Dermis blood vessel endothelial cell (primary cell): ENCODE measurements at regions not wholly inside any gene's neighbourhood (a gene's known extent, or its start where the extent isn't known, plus 50 kb on each side); places are given as distances from the start of the nearest gene placed in this dataset.
"Not testable (repeated sequence)": the region's sequence is repeated elsewhere in the genome, so short reads cannot be mapped to it uniquely, and the experiment has no call there.

Experiments used
- DNase-seq: peaks from one replicate; pipeline ENCODE4 v3.0.0; 2010

DNA sequence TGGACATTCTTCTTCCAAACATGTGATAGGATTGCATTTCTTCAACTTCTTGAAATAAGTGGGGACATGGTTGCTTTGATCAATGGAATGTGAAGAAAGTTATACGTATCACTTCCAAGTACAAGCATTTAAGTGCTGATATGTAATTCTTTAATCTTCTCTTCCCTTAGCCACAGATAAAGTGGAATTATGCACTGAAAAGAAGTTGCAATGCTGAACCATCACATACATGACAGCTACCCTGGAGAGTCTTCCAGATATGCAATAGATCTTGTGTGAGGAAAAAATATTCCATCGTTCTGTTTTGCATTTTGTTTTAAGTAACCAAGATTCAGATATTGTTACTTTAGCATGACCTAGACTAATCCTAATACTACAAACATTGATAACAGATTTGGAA, 674.3 kb downstream of the NSUN3 start:
- DNase-seq, result no peak

DNA sequence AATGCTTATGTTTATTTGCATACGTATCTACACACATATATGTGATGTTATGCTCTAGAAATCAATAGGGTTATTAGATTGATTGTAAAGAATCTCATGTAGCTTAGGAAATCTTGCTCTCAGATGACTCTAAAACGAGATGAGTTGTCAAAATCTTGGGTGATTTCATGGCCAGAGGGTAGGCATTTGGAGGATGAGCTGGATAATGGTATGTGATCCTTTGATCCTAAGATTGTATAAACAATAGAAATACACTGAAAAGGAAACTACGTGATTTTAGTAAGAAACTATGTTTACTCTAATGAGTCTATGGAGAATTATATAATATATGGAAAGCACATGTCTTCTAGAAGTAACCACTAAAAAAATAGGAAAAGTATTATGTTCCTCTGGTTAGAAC, 676.6 kb downstream of the NSUN3 start:
- DNase-seq, result no peak

DNA sequence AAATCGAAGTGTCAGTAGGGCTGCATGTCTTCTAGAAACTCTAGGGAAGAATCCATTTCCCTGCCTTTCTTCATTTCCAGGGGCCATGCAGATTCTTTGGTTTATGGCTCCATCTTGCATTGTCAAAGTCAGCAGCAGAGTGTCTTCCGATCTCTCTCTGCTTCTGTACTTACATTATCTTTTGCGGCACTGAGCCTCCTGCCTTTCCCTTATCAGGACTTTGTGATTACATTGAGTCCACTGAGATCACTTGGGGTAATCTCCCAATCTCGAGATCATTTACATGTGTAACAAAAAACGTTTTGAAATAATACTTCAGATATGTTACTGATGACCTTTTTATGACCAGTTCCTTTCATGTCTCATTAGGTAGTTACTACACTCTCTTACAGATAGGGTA, 695.9 kb downstream of the NSUN3 start:
- DNase-seq, result no peak

DNA sequence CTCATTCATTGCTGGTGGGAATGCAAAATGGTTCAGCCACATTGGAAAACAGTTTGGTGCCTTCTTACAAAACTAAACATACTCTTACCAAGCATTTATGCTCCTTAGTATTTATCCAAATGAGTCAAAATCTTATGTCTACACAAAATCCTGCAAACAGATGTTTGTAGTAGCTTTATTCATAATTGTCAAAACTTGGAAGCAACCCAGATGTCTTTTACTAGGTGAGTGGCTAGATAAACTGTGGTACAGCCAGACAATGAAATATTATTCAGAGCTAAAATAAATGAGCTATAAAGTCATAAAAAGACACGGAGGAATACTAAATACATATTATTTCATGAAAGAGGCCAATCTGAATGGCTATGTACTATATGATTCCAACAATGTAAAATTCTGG, 709.5 kb downstream of the NSUN3 start:
- DNase-seq, result no peak

DNA sequence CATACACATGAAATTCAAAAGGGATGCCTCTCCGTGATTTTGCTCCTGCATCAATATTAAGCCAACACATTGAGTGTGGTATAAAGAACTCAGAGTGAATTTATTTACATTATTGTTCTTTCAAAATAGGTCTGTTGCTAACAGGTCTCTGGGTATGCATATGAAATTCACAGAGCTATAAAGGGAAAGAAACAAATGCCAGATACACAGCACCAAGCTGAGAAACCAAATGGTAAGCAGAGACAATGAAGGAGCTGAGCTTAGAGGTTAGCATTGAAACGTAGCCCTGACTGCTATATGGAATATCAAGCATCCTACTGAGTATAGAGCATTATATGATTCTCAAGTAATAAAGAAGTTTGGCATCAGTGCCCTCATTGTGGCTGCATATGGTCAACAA, 712.9 kb downstream of the NSUN3 start:
- DNase-seq, result no peak

DNA sequence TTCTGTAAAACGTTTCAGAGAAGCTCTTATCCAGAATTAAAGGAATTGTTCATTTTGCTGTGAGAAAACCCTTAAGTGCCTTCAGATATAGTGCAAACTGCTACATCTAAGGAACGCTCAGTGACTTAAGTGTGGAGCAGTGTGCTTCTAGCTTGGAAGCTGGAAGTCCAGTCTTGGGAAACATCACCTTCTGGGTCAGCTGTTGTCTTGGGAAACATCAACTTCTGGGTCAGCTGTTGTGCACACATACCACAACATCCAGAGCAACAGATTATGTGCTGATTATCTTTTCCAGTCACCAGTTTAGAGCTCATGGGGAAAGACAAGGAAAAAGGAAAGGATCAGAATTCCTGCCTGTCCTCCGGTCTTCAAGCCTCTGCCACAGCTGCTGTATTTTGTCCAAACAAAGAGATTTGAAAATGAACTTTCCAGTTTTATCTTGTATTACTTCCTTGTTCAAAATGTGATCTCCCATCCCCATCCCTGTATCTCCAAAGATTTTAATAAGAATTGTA, 713.6 kb downstream of the NSUN3 start:
- DNase-seq, result no peak

DNA sequence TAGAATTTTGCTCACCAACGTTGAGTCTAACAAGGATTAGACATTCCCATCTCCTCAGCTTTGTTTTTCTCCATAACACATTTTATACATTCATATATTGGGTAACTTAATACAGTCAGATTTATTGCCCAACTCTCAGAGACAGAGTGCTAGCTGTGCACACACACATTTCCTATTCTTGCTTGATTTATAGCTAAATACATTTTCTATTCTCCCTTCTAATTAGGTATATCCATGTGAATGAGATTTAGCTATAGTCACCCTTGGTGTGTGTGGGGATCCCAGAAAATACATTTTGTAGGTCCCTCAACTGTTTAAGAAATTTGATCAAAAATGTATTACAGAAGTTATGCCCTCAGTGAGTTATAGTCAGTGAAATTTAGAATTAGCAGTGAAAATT, 715.4 kb downstream of the NSUN3 start:
- DNase-seq, result no peak

DNA sequence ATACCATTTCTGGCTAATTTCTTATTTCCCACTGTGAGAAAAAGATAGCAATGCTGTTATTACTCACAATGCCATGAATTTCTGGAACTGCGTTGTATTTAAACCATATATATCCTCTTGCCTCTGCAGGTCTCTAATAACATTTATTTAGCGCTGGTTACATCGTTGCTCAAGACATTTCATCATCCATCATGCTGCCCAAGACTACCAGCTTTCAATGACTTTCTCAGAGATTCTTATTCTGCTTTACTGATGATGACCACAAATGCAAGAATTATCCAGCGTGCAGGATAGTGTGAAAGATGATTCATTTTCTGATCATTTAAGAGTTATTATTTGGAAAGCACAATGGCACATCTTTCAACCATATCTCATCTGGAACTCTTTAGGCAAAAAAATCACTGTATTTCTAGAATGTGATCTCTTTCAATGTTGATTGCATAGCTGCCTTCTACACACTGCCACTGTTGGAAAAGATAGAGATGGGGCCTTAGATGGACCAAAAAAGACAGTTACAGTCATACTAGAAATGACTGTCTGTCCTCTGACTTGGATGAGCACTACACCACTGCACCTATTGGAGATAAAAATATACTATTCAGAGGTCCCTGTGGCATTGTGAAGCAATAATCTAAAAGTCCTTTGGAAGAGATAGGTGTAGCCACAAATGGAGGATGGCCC, 716.1 kb downstream of the NSUN3 start:
- DNase-seq, result no peak

DNA sequence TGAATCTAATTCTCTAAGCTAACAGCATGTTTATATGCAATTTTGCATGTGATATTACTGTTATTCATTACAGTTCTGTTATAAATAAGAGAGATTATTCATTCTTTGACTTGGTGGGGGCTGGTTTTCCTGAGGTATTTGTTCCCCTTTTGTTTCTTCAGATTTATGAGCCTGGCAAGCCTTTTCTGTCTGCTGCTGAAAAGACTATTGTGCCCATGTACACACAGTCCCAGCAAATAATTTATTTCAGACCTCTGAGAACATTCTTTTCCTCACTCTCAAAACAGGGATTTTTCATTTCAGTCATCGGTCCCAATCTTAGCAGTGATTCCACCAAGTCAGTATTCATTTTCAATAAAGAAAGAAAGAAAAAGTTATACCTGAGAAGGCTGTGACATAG, 716.8 kb downstream of the NSUN3 start:
- DNase-seq, result no peak

DNA sequence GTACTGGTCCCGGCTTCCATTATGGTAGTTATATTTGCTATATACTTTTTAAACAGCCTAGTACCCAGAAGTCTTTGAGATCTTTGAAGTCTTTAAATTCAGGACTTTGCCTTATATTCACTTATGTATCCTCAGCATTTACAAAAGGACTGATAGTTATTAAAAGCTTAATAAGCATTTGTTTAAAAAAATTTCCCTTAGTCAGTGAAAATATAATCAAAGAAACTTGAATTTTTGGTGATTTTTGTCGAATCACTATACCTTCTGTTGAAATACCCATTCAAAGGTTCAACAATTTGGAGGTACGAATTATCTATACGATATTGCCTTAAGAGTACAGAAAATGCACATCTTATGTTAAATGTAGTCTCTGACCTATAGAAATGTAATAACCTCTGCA, 721.4 kb downstream of the NSUN3 start:
- no peak for DNase-seq

DNA sequence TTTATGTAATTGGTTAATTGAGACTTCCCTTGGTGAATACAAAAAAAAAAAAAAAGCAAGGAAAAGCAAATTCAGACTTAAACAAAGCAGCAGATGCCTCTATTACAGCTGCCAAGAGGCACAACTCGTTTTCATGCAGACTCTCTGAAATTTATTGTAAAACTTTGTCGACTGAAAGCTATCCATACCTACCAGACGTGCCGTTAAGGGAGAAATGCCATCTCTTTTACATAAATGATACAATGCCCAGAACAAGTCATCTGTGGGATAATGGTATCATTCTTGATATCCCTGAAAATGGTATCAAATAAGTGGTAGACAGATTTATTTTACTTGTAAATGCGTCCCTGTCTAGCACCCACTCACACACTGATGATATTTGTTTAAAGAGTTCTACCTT, 724.2 kb downstream of the NSUN3 start:
- no peak for DNase-seq

DNA sequence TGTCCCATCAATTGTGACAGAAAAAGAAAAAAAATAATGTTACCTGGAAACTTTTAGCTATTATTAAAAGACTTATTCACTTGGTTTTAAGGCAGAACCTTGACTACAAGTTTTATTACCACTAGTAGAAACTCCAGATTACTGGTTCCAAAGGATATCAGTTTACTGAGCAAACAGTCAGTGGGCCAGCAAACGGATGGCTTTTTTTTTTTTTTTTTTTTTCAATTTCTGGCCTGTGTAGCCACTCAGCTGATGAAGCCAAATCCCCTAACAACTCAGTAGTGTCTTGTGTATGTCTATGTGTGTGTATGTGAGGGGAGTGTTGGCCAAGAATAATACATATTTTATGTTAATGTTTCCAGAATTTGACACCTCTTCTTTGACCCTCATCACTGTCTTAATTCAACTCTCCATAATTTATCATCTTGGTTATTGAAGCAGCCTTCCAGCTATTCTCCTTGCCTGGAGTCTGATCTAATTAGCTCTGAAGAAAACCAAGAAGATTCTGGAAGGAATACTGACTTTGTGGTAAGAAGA, 724.9 kb downstream of the NSUN3 start:
- DNase-seq, result no peak

DNA sequence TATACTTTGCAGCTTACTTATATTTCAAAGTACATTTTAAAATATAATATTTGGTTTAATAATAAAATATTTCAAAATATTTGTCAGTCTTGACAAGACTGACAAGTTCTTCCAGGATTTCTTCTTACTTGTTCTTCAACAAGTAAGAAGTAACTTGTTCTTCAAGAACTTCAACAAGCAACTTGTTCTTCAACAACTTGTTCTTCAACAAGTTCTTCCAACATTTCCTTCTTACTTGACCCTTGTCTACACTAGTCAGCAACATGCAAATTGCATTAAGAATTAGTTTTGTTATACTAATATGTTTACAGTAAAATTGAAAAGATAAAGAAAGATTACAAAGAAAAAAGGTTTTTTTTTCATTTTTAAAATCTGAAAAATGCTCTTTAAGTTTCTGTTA, 731.7 kb downstream of the NSUN3 start:
- DNase-seq, result no peak

DNA sequence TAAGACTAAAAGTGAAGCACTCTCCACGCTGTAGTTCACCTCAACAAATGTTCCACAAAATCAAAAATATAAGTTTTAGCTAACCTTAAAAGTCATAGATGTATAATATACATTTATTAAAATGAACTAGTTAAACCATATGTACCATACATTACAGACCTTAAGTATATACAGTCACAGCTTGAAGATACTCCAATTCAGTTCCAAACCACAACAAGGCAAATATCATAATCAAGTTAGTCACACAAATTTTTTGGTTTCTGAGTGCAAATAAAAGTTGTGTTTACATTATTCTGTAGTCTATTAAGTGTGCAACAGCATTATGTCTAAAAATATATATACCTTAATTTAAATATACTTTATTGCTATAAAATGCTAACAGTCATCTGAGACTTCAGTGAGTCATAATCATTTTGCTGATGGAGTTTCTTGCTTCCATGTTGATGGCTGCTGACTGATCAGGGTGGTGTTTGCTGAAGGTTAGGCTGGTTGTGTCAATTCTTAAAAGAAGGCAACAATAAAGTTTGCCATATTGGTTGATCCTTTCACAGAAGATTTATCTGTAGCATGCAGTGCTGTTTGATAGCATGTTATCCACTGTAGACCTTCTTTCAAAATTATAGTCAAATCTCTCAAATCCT, 736.7 kb downstream of the NSUN3 start:
- DNase-seq, result no peak

DNA sequence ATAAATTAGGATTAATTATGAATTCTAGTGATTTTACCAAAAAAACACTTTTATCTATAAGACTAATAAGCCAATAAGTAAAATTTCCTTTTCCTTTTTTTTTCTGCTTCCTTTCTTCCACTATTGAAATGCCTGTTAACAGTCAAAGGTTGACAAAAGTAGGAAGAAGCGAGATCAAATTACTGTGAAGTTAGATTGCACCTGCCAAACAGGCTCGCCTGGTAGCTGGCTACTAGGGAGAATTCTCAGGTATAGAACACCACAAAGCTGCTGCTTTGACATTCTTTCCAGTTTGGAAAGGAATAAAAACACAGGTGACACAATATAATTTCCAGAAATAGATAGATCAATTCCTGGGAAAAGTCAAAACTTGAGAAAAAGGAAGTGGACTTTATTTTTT, 749.0 kb downstream of the NSUN3 start:
- DNase-seq, result no peak

DNA sequence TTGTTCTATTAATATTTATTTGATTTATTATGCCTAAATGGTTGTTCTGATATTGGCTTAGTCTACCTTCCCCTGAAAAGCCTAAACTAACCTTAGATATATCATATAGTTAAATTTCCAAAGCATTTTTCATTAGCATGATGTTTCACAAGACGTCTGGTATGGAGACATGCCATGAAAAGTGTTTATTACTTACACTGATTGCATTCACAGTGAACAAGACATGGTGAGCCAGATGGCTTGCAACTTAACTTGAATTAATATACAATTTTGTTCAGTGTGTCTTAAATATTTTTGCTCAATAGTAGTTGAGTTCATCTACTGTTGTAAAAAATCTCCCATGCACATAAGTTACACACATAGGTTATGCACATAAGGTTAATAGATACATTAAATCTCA, 758.4 kb downstream of the NSUN3 start:
- no peak for DNase-seq

DNA sequence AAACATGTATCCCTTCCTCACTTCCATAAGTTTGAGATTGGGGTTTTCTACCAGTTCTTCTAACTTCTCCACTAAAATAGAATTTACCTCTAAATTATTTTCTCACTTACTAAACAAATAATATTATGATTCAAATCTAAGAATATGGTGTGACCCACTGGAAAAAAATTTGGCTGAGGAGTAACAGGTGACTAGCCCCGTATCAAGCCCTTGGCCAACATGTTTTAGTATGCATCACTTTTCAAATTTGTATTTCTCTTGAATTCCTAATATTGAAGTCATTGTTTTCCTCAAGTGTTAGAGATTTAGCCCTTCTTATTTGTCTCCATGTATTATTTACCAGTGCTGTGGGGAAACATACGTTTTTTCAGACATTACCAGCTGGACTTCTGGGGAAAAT, 759.4 kb downstream of the NSUN3 start:
- no peak for DNase-seq

DNA sequence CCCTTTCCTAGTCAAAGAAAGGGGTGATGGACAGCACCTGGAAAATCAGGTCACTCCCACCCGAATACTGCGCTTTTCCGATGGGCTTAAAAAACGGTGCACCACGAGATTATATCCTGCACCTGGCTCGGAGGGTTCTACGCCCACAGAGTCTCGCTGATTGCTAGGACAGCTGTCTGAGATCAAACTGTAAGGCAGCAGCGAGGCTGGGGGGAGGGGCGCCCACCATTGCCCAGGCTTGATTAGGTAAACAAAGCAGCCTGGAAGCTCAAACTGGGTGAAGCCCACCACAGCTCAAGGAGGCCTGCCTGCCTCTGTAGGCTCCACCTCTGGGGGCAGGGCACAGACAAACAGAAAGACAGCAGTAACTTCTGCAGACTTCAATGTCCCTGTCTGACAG, 783.4 kb downstream of the NSUN3 start:
- not testable (repeated sequence) for DNase-seq

DNA sequence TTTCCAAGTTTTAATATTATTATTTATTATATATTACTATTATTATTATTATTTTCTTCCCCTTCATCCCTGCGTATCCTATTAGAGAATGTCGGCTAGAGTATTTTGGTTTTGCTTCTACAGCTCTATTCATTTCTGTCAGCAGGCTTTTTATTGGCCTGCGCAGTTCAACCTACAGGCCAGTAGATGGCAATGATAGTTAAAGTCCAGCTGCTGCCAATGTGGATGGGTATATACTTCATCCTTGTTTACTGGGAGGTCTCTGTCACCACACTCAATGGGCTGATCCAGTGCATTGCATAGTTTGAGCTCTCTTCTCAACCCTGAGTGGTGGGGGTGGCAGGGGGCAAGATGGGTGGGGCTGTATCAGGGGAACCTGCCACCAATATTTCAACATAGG, 799.8 kb downstream of the NSUN3 start:
- DNase-seq, result peak; percentile 5

DNA sequence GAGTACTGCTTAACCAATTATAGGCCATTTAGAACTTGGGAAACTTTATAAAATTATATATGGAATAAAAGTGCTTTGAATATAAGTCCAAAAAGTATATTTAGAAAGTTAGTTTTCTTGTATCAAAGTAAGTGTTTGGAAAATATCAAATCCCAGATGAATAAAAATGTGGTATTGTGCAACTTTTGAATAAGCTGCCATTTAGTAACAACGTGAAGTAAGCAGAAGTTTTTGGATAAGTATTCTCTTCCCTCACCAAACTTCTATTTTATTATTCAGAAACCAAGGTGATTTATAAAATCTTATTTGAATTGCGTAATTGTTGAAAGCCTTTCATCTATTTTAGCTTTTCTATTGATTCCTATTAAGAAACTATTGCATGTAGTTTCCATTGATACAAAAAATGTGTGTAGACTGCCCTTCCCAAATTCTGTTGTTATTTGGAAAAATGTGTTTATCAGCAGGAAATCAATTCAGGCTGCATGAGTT, 806.2 kb downstream of the NSUN3 start:
- no peak for DNase-seq

DNA sequence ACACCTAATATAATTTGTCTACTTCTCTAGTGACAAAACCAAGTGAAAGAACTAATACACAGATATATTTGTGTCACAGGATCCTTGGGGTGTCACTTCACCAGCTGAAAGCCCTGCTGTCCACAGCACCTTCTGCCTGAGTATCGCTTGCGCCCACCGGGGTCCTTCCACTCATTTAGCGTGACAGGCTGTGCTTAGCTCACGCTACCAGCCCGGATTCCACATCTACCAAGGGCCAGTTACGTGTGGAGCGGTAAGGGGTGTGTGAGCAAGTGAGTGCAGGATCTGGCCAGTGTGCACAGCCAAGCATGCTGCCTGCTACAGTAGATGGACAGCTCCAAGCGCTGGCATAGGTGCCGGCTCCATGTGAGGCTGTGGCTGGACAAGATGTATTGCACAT, 810.9 kb downstream of the NSUN3 start:
- DNase-seq, result no peak

DNA sequence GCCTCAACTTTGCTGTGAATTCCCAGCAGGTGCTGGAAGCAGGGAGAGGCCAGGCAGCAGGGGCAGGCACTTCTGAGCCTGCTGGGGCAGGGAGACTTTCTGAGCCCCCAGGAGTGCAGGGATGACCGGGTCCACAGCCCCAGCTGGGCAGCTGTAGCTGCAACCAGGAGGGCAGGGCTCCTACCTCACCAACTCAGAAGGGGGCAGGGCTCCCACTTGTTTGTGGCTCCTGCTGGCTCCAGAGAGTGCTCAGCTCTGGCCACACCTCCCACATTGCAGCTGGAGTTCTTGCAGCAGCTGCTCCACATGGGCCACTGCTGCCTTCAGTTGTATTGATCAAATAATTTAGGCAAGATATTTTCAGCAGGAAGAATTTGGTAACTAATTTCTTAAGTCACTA, 812.3 kb downstream of the NSUN3 start:
- DNase-seq, result no peak

DNA sequence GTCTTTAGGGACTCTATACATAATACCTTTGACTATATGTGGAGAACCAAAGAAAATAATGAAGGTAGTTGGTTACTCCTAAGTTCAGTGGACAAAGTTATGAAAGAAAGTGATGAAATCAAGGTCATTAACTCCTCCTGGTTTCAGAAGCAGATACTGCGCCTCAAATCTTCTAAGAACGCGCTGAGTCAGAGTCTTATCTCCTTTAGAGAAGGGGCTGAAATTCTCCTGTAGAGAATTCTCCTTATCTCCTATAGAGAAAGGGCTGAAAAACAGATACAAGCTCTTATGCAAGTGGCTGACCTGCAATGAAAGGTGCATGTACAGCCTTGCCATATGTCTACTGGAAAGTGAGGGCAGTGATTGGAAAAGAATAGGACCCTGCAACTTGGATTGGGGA, 824.2 kb downstream of the NSUN3 start:
- DNase-seq, result no peak

DNA sequence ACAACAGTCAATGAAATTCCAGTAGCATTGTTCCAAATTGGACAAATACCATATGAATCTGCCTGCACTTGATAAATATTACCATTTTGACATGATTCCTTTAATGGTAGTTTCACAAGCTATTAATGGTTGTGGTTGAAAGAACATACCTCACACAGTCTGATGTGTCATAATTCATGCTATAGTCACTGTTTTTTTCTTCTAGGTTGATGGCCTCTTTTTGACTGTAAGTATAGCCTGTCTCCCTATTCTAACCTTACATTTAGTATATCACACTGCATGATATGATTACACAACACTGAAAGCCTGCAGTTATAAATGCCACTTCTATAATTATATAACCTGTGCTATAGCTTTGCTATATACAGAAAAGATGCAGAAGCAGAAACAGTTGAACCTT, 834.1 kb downstream of the NSUN3 start:
- no peak for DNase-seq
